GDM1 (cell line): ENCODE measurements at regions not wholly inside any gene's neighbourhood (a gene's known extent, or its start where the extent isn't known, plus 50 kb on each side); places are given as distances from the start of the nearest gene placed in this dataset.
"Not testable (repeated sequence)": the region's sequence is repeated elsewhere in the genome, so short reads cannot be mapped to it uniquely, and the experiment has no call there.

Experiments
- DNase-seq: peaks from one replicate; lab custom pipeline; 2025; lab: John Stamatoyannopoulos, UW

- no peak for DNase-seq
These were observed 159.5 kb downstream of the PLK2 start for GRCh38 chr5:58300346-58300895.

- DNase-seq: no peak
These were observed 160.6 kb downstream of the PLK2 start for GRCh38 chr5:58299256-58299655.

GRCh38 chr5:58294598-58295305, 165.1 kb downstream of the PLK2 start:
- DNase-seq: peak; percentile 7

GRCh38 chr5:58288275-58288674, 171.6 kb downstream of the PLK2 start:
- not testable (repeated sequence) for DNase-seq

GRCh38 chr5:58286741-58287140, 173.1 kb downstream of the PLK2 start:
- no peak for DNase-seq

GRCh38 chr5:58285900-58286299, 174.0 kb downstream of the PLK2 start:
- DNase-seq: no peak

GRCh38 chr5:58284886-58285285, 175.0 kb downstream of the PLK2 start:
- no peak for DNase-seq

- DNase-seq: no peak
These were observed 178.7 kb downstream of the PLK2 start for GRCh38 chr5:58281189-58281588.

- no peak for DNase-seq
These were observed 180.6 kb downstream of the PLK2 start for GRCh38 chr5:58279259-58279658.

GRCh38 chr5:58276431-58276830, 183.5 kb downstream of the PLK2 start:
- DNase-seq: no peak

GRCh38 chr5:58275516-58275915, 184.4 kb downstream of the PLK2 start:
- DNase-seq: no peak

- no peak for DNase-seq
These were observed 185.7 kb downstream of the PLK2 start for GRCh38 chr5:58274191-58274590.

GRCh38 chr5:58273711-58274110, 186.2 kb downstream of the PLK2 start:
- DNase-seq: no peak

- no peak for DNase-seq
These were observed 191.6 kb downstream of the PLK2 start for GRCh38 chr5:58268268-58268667.

- DNase-seq: no peak
These were observed 193.5 kb downstream of the PLK2 start for GRCh38 chr5:58266402-58266801.

- DNase-seq: no peak
These were observed 194.5 kb downstream of the PLK2 start for GRCh38 chr5:58265246-58265930.

GRCh38 chr5:58264276-58264675, 195.6 kb downstream of the PLK2 start:
- no peak for DNase-seq

- DNase-seq: no peak
These were observed 196.6 kb downstream of the PLK2 start for GRCh38 chr5:58263296-58263695.

GRCh38 chr5:58262226-58262625, 197.7 kb downstream of the PLK2 start:
- DNase-seq: no peak

GRCh38 chr5:58261605-58262004, 198.3 kb downstream of the PLK2 start:
- DNase-seq: no peak

GRCh38 chr5:58260243-58260642, 199.6 kb downstream of the PLK2 start:
- no peak for DNase-seq

- DNase-seq: no peak
These were observed 200.2 kb downstream of the PLK2 start for GRCh38 chr5:58259685-58260152.

GRCh38 chr5:58258984-58259684, 200.8 kb downstream of the PLK2 start:
- DNase-seq: no peak
